ENCODE measurements at regions not wholly inside any gene's neighbourhood (a gene's known extent, or its start where the extent isn't known, plus 50 kb on each side); places are given as distances from the start of the nearest gene placed in this dataset.

- no TSS peak for BruUV-seq (replicated peaks)
- H3K27me3 ChIP-seq (ENCODE audit: insufficient read depth, low read depth): no peaks in the 10 kb centered on the region
- no peak overlapping the region for H2AFZ ChIP-seq
- H3K4me3 ChIP-seq: no peak overlapping the region
- POLR2A ChIA-PET (ENCODE audit: unreplicated experiment): no interaction called here
- peaks cover 5% of the 10 kb centered on the region; the same call in 1 of the 2 replicates for H3K4me1 ChIP-seq (replicated peaks; ENCODE audit: insufficient read depth)
- H3K4me2 ChIP-seq: no peak overlapping the region
- no peaks in the 10 kb centered on the region for H3F3A ChIP-seq (ENCODE audit: insufficient read depth, low read depth)
- H3K9me2 ChIP-seq (ENCODE audit: insufficient read depth): no peaks in the 10 kb centered on the region
- intact Hi-C loops (cut with micrococcal nuclease; ENCODE audit: unreplicated experiment): no loop called here
- H3K79me2 ChIP-seq (ENCODE audit: low read depth): no peaks in the 10 kb centered on the region
- H3K36me3 ChIP-seq (ENCODE audit: low read depth): no peaks in the 10 kb centered on the region
- CTCF ChIA-PET: no interaction called here
- no peaks in the 10 kb centered on the region for H3K9me3 ChIP-seq (ENCODE audit: insufficient read depth, low read depth)
- no peak overlapping the region for H3K27ac ChIP-seq
- peak in 1 of 2 experiments; percentile 34 for DNase-seq
- H4K20me1 ChIP-seq (ENCODE audit: insufficient read depth): no peaks in the 10 kb centered on the region
- TF ChIP-seq, protein P1, sequence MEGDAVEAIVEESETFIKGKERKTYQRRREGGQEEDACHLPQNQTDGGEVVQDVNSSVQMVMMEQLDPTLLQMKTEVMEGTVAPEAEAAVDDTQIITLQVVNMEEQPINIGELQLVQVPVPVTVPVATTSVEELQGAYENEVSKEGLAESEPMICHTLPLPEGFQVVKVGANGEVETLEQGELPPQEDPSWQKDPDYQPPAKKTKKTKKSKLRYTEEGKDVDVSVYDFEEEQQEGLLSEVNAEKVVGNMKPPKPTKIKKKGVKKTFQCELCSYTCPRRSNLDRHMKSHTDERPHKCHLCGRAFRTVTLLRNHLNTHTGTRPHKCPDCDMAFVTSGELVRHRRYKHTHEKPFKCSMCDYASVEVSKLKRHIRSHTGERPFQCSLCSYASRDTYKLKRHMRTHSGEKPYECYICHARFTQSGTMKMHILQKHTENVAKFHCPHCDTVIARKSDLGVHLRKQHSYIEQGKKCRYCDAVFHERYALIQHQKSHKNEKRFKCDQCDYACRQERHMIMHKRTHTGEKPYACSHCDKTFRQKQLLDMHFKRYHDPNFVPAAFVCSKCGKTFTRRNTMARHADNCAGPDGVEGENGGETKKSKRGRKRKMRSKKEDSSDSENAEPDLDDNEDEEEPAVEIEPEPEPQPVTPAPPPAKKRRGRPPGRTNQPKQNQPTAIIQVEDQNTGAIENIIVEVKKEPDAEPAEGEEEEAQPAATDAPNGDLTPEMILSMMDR (conservative IDR thresholded peaks at IDR 0.05): no peak
- no peak for TF ChIP-seq EZH2 (IDR thresholded peaks at IDR 0.05; ENCODE audit: low read depth)
Observed at GRCh38 chr4:137370206-137370633, 162.1 kb downstream of the PCDH18 start.

DNA sequence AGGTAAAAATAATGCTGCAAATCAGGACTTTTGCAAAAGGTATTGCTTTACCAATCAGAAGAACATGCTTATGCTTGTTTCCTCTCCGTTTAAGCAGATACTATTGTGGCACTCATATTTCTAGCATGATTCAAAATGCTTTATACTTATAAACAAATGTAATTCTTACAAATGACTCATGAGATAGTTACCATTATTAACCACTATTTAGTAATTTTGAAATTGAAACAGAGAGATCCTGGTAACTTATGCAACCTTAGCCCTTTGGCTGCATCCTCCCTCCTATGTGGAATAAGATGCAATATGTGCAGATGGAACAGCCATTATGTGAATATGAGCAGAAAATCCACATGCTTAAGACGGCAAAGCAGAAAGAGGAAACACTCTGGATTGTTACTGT, 164.7 kb downstream of the PCDH18 start:
- POLR2A ChIA-PET (ENCODE audit: unreplicated experiment): no interaction called here
- CTCF ChIA-PET: no interaction called here

DNA sequence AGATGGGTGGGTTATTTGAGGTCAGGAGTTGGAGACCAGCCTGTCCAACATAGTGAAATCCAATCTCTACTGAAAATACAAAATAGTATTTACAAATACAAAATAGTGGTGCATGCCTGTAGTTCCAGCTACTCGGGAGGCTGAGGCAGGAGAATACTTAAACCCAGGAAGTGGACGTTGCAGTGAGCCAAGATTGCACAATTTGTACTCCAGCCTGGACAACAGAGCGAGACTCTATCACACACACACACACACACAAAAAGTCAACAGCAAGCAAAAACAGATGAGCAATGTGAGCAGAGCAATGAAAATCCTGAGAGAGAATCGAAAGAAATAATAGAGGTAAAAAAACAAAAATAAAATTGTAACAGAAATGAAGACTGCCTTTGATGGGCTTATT, 168.8 kb downstream of the PCDH18 start:
- H3K79me2 ChIP-seq (ENCODE audit: low read depth): no peaks in the 10 kb centered on the region
- no peaks in the 10 kb centered on the region for H3F3A ChIP-seq (ENCODE audit: insufficient read depth, low read depth)
- no peak for DNase-seq
- no peak overlapping the region for H2AFZ ChIP-seq
- POLR2A ChIA-PET (ENCODE audit: unreplicated experiment): no interaction called here
- TF ChIP-seq, protein P1 (conservative IDR thresholded peaks at IDR 0.05): no peak
- no peak for TF ChIP-seq EZH2 (IDR thresholded peaks at IDR 0.05; ENCODE audit: low read depth)
- BruUV-seq (replicated peaks): no TSS peak
- no peak overlapping the region for H3K4me3 ChIP-seq
- H3K9me2 ChIP-seq (ENCODE audit: insufficient read depth): no peaks in the 10 kb centered on the region
- no peaks in the 10 kb centered on the region for H3K4me1 ChIP-seq (replicated peaks; ENCODE audit: insufficient read depth)
- H3K36me3 ChIP-seq (ENCODE audit: low read depth): no peaks in the 10 kb centered on the region
- H3K9me3 ChIP-seq (ENCODE audit: insufficient read depth, low read depth): no peaks in the 10 kb centered on the region
- intact Hi-C loops (cut with micrococcal nuclease; ENCODE audit: unreplicated experiment): no loop called here
- no peak overlapping the region for H3K4me2 ChIP-seq
- H3K27me3 ChIP-seq (ENCODE audit: insufficient read depth, low read depth): no peaks in the 10 kb centered on the region
- no peaks in the 10 kb centered on the region for H4K20me1 ChIP-seq (ENCODE audit: insufficient read depth)
- H3K27ac ChIP-seq: no peak overlapping the region
- CTCF ChIA-PET: no interaction called here

More for the DNA sequence above, 164.7 kb downstream of the PCDH18 start:
- H3K79me2 ChIP-seq (ENCODE audit: low read depth): no peaks in the 10 kb centered on the region
- H3K27me3 ChIP-seq (ENCODE audit: insufficient read depth, low read depth): no peaks in the 10 kb centered on the region
- no peaks in the 10 kb centered on the region for H3K9me3 ChIP-seq (ENCODE audit: insufficient read depth, low read depth)
- no peaks in the 10 kb centered on the region for H3K36me3 ChIP-seq (ENCODE audit: low read depth)
- H3F3A ChIP-seq (ENCODE audit: insufficient read depth, low read depth): no peaks in the 10 kb centered on the region
- H3K27ac ChIP-seq: no peak overlapping the region
- H3K4me3 ChIP-seq: no peak overlapping the region
- TF ChIP-seq, protein P1 (conservative IDR thresholded peaks at IDR 0.05): no peak
- no peak for TF ChIP-seq EZH2 (IDR thresholded peaks at IDR 0.05; ENCODE audit: low read depth)
- no peak for DNase-seq
- intact Hi-C loops (cut with micrococcal nuclease; ENCODE audit: unreplicated experiment): no loop called here
- no peaks in the 10 kb centered on the region for H3K9me2 ChIP-seq (ENCODE audit: insufficient read depth)
- no peak overlapping the region for H2AFZ ChIP-seq
- no TSS peak for BruUV-seq (replicated peaks)
- peaks cover 5% of the 10 kb centered on the region; the same call in 1 of the 2 replicates for H3K4me1 ChIP-seq (replicated peaks; ENCODE audit: insufficient read depth)
- H4K20me1 ChIP-seq (ENCODE audit: insufficient read depth): no peaks in the 10 kb centered on the region
- H3K4me2 ChIP-seq: no peak overlapping the region

All from PC-9 (cell line).